ENCODE measurements at regions not wholly inside any gene's neighbourhood (a gene's known extent, or its start where the extent isn't known, plus 50 kb on each side); places are given as distances from the start of the nearest gene placed in this dataset.

- Histone ChIP-seq H2AFZ (0 out of 2 replicates have a peak overlapping the region, but pooled peaks have one; percentile 76), H3K4me3 (no peak overlapping the region)
- peaks cover 5% of the 10 kb centered on the region for H3K27me3 Mint-ChIP-seq (ENCODE audit: insufficient read depth, low read depth, poor library complexity)
Observed at GRCh38 chrX:1093586-1094421, 118.6 kb downstream of the CRLF2 start.

More at GRCh38 chrX:1093586-1094421, 118.6 kb downstream of the CRLF2 start:
- Mint-ChIP-seq H3K4me3 (no peak overlapping the region), H3K36me3 (ENCODE audit: low read depth) (peaks cover 59% of the 10 kb centered on the region), H3K4me1 (no peaks in the 10 kb centered on the region), H3K9me3 (peaks cover 71% of the 10 kb centered on the region), H3K27ac (no peak overlapping the region)
- Histone ChIP-seq H3K4me2 (no peak overlapping the region), H3K36me3 (ENCODE audit: insufficient read depth) (no peaks in the 10 kb centered on the region), H3K4me1 (ENCODE audit: insufficient read depth) (no peaks in the 10 kb centered on the region), H4K20me1 (replicated peaks; ENCODE audit: insufficient read depth) (no peaks in the 10 kb centered on the region), H3K27me3 (ENCODE audit: insufficient read depth) (no peaks in the 10 kb centered on the region), H3F3A (replicated peaks; ENCODE audit: low read depth) (no peaks in the 10 kb centered on the region), H3K9me2 (ENCODE audit: insufficient read depth) (no peaks in the 10 kb centered on the region), H3K27ac (ENCODE audit: low read depth) (no peak overlapping the region), H3K79me2 (replicated peaks; ENCODE audit: insufficient read depth) (no peaks in the 10 kb centered on the region)
- TF ChIP-seq ZNF462 (CRISPR knock-in tag; IDR thresholded peaks at IDR 0.05): no peak
- no peak for TF ChIP-seq ETS1 (IDR thresholded peaks at IDR 0.05)
- no peak for TF ChIP-seq REST (IDR thresholded peaks at IDR 0.05; ENCODE audit: unreplicated experiment)
- no peak for TF ChIP-seq EZH2 (IDR thresholded peaks at IDR 0.05; ENCODE audit: low read depth, unreplicated experiment)
- no peak for TF ChIP-seq ZNF331 (CRISPR knock-in tag; IDR thresholded peaks at IDR 0.05; ENCODE audit: low read depth)
- no peak for TF ChIP-seq CTCF (conservative IDR thresholded peaks at IDR 0.05; ENCODE audit: low read depth in 2 of 2)
- no peak for TF ChIP-seq JUNB (IDR thresholded peaks at IDR 0.05; ENCODE audit: unreplicated experiment)
- TF ChIP-seq EZH2phosphoT487 (IDR thresholded peaks at IDR 0.05; ENCODE audit: unreplicated experiment): no peak
- no peak for TF ChIP-seq POLR2AphosphoS5 (IDR thresholded peaks at IDR 0.05; ENCODE audit: low read depth)
- no peak for TF ChIP-seq NANOG (IDR thresholded peaks at IDR 0.05; ENCODE audit: borderline replicate concordance)
- TF ChIP-seq CREB1 (CRISPR knock-in tag; IDR thresholded peaks at IDR 0.05; ENCODE audit: low read depth): no peak
- TF ChIP-seq ZNF114 (CRISPR knock-in tag; IDR thresholded peaks at IDR 0.05): no peak
- no peak for TF ChIP-seq STAT1 (IDR thresholded peaks at IDR 0.05; ENCODE audit: unreplicated experiment)
- ATAC-seq: no peak
- no peak for DNase-seq (ENCODE audit: low spot score)

Data from GM23338 (cell line).